Endodermal cell (in vitro differentiated cells): ENCODE measurements at regions not wholly inside any gene's neighbourhood (a gene's known extent, or its start where the extent isn't known, plus 50 kb on each side); places are given as distances from the start of the nearest gene placed in this dataset.

Source experiments
- DNase-seq: peaks from one replicate; pipeline ENCODE4 v3.0.0-alpha.2; 2017
- H3K27ac ChIP-seq: 2 replicates; pipeline ENCODE4 v1.5.1; 2013; ENCODE audit warnings: mild to moderate bottlenecking, low read depth, low read length, moderate library complexity
- H3K27me3 ChIP-seq: 2 replicates; pipeline ENCODE4 v1.6.1; 2013; ENCODE audit warnings: mild to moderate bottlenecking, low read length, moderate library complexity; ENCODE audit not compliant: insufficient read depth, control insufficient read depth, poor library complexity, severe bottlenecking
- H3K36me3 ChIP-seq: 2 replicates; pipeline ENCODE4 v1.7.0; 2013; ENCODE audit warnings: mild to moderate bottlenecking, low read length, moderate library complexity; ENCODE audit not compliant: control insufficient read depth, insufficient read depth
- H3K4me1 ChIP-seq: one replicate; pipeline ENCODE4 v1.7.0; 2013; ENCODE audit warnings: low read length; ENCODE audit not compliant: control insufficient read depth, insufficient read depth
- H3K4me3 ChIP-seq: 2 replicates; pipeline ENCODE4 v1.5.1; 2013; ENCODE audit warnings: mild to moderate bottlenecking, low read length, moderate library complexity
- H3K9ac ChIP-seq: 2 replicates; pipeline ENCODE4 v1.6.1; 2013; ENCODE audit warnings: mild to moderate bottlenecking, low read length, moderate library complexity; ENCODE audit not compliant: poor library complexity, severe bottlenecking; ENCODE audit errors: extremely low read depth
- H3K9me3 ChIP-seq: 2 replicates; pipeline ENCODE4 v1.6.1; 2013; ENCODE audit warnings: mild to moderate bottlenecking, low read length, moderate library complexity; ENCODE audit not compliant: control insufficient read depth
- H3K27ac Mint-ChIP-seq: 2 replicates; pipeline ENCODE4 v1.8.0; 2020; ENCODE audit warnings: mixed read lengths
- H3K27me3 Mint-ChIP-seq: 2 replicates; pipeline ENCODE4 v1.8.0; 2021; ENCODE audit warnings: mild to moderate bottlenecking, mixed read lengths; ENCODE audit not compliant: insufficient read depth
- H3K36me3 Mint-ChIP-seq: 2 replicates; pipeline ENCODE4 v1.8.0; 2020; ENCODE audit warnings: low read depth, mixed read lengths
- H3K4me1 Mint-ChIP-seq: 2 replicates; pipeline ENCODE4 v1.8.0; 2020; ENCODE audit warnings: mixed read lengths
- H3K4me3 Mint-ChIP-seq: 2 replicates; pipeline ENCODE4 v1.8.0; 2020; ENCODE audit warnings: mild to moderate bottlenecking, moderate library complexity, mixed read lengths
- H3K9me3 Mint-ChIP-seq: 2 replicates; pipeline ENCODE4 v1.8.0; 2020; ENCODE audit warnings: mild to moderate bottlenecking, mixed read lengths
- CTCF ChIP-seq: fragments of 200-600 bp; sonication (generic); conservative IDR thresholded peaks from 2 replicates; pipeline ENCODE4 v1.5.0; 2021; ENCODE audit warnings: antibody characterized with exemption, mild to moderate bottlenecking
- WGBS, 2 experiments: methylation state at CpG; one replicate each; pipeline versions ENCODE4 v1.1.5 to v1.1.7; 2013; ENCODE audit warnings: missing lambda C conversion rate in 2 of 2, mixed read lengths in 1 of 2; ENCODE audit not compliant: insufficient coverage in 1 of 2, insufficient read length in 1 of 2; 5-methylcytosine and 5-hydroxymethylcytosine counted together

GRCh38 chr3:152968388-152969024 lies 133.6 kb downstream of the P2RY1 start:
- H3K27me3 Mint-ChIP-seq = no peaks in the 10 kb centered on the region
- H3K9me3 Mint-ChIP-seq = peaks cover 18% of the 10 kb centered on the region
- no peak for DNase-seq
- 88 to 92% methylated on average over 3 of the region's 3 CpGs for WGBS, 2 experiments
- no peak overlapping the region for H3K4me3 Mint-ChIP-seq
- Histone ChIP-seq H3K27ac (no peak overlapping the region), H3K27me3 (no peaks in the 10 kb centered on the region), H3K9ac (no peak overlapping the region), H3K4me3 (peak overlapping the region; percentile 21), H3K4me1 (peaks cover 14% of the 10 kb centered on the region), H3K36me3 (no peaks in the 10 kb centered on the region), H3K9me3 (peaks cover 30% of the 10 kb centered on the region)
- H3K27ac Mint-ChIP-seq = peak overlapping the region; percentile 72
- H3K36me3 Mint-ChIP-seq = peaks cover 3% of the 10 kb centered on the region
- H3K4me1 Mint-ChIP-seq = peaks cover 28% of the 10 kb centered on the region
- no peak for TF ChIP-seq CTCF

- Histone ChIP-seq H3K27me3 (no peaks in the 10 kb centered on the region), H3K4me1 (peaks cover 14% of the 10 kb centered on the region), H3K9me3 (peaks cover 25% of the 10 kb centered on the region), H3K27ac (no peak overlapping the region), H3K36me3 (no peaks in the 10 kb centered on the region), H3K4me3 (peak overlapping the region; percentile 21), H3K9ac (no peak overlapping the region)
- 92% methylated on average over 1 of the region's 1 CpG; no CpG with 5 or more reads in 1 of the 2 experiments for WGBS, 2 experiments
- no peak for DNase-seq
- H3K4me1 Mint-ChIP-seq = peaks cover 28% of the 10 kb centered on the region
- TF ChIP-seq CTCF = no peak
- H3K4me3 Mint-ChIP-seq = no peak overlapping the region
- H3K27me3 Mint-ChIP-seq = no peaks in the 10 kb centered on the region
- peaks cover 12% of the 10 kb centered on the region for H3K9me3 Mint-ChIP-seq
- peak overlapping the region; percentile 80 for H3K27ac Mint-ChIP-seq
- peaks cover 3% of the 10 kb centered on the region for H3K36me3 Mint-ChIP-seq
These were observed 134.8 kb downstream of the P2RY1 start for GRCh38 chr3:152969557-152970300.

- WGBS, 2 experiments = 88% methylated on average over 3 of the region's 4 CpGs; no CpG with 5 or more reads in 1 of the 2 experiments
- Histone ChIP-seq H3K36me3 (no peaks in the 10 kb centered on the region), H3K4me1 (peaks cover 14% of the 10 kb centered on the region), H3K9ac (no peak overlapping the region), H3K27me3 (no peaks in the 10 kb centered on the region), H3K27ac (no peak overlapping the region), H3K4me3 (no peak overlapping the region), H3K9me3 (peaks cover 15% of the 10 kb centered on the region)
- Mint-ChIP-seq H3K27ac (peak overlapping the region; percentile 57), H3K9me3 (peaks cover 6% of the 10 kb centered on the region), H3K4me3 (no peak overlapping the region), H3K4me1 (peaks cover 28% of the 10 kb centered on the region), H3K27me3 (no peaks in the 10 kb centered on the region), H3K36me3 (peaks cover under 1% of the 10 kb centered on the region)
- TF ChIP-seq CTCF = no peak
- DNase-seq = no peak
These were observed 135.9 kb downstream of the P2RY1 start for GRCh38 chr3:152970851-152971250.
